ENCODE measurements at regions not wholly inside any gene's neighbourhood (a gene's known extent, or its start where the extent isn't known, plus 50 kb on each side); places are given as distances from the start of the nearest gene placed in this dataset.

DNA sequence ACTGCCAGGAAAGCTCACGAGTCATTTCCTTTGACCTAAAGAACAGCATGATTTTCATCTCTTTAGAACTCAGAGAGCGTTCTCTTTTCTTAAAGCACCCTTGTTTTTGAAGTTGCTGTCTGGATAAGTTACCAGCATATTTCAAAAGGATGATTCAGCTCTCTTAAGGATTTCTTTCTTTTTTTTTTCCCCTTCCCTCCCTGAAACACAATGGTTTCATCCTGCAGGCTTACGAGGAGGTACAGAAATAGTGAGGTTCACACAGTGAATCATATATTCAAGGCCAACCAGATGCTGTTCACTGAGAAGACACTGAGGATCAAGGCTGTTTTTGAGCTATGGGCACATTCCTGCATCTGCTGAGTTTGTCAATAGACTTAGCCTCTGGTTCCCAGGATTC lies 257.2 kb downstream of the KIF4B start:
- TF ChIP-seq SIN3A (IDR thresholded peaks at IDR 0.05; ENCODE audit: borderline replicate concordance, insufficient read depth, low read length): no peak
- TF ChIP-seq POLR2AphosphoS5 (IDR thresholded peaks at IDR 0.05; ENCODE audit: low read depth, low read length): no peak
- no peak for TF ChIP-seq FOXP2 (optimal IDR thresholded peaks at IDR 0.05; ENCODE audit: borderline replicate concordance, extremely low read depth, extremely low read length, insufficient read depth)
- no peak for TF ChIP-seq TAF1 (IDR thresholded peaks at IDR 0.05; ENCODE audit: borderline replicate concordance, insufficient read depth, low read length)
- TF ChIP-seq, protein P1, sequence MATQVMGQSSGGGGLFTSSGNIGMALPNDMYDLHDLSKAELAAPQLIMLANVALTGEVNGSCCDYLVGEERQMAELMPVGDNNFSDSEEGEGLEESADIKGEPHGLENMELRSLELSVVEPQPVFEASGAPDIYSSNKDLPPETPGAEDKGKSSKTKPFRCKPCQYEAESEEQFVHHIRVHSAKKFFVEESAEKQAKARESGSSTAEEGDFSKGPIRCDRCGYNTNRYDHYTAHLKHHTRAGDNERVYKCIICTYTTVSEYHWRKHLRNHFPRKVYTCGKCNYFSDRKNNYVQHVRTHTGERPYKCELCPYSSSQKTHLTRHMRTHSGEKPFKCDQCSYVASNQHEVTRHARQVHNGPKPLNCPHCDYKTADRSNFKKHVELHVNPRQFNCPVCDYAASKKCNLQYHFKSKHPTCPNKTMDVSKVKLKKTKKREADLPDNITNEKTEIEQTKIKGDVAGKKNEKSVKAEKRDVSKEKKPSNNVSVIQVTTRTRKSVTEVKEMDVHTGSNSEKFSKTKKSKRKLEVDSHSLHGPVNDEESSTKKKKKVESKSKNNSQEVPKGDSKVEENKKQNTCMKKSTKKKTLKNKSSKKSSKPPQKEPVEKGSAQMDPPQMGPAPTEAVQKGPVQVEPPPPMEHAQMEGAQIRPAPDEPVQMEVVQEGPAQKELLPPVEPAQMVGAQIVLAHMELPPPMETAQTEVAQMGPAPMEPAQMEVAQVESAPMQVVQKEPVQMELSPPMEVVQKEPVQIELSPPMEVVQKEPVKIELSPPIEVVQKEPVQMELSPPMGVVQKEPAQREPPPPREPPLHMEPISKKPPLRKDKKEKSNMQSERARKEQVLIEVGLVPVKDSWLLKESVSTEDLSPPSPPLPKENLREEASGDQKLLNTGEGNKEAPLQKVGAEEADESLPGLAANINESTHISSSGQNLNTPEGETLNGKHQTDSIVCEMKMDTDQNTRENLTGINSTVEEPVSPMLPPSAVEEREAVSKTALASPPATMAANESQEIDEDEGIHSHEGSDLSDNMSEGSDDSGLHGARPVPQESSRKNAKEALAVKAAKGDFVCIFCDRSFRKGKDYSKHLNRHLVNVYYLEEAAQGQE (IDR thresholded peaks at IDR 0.05; ENCODE audit: insufficient read depth in 1 of 2, low read depth in 2 of 2, low read length in 2 of 2): no peak

DNA sequence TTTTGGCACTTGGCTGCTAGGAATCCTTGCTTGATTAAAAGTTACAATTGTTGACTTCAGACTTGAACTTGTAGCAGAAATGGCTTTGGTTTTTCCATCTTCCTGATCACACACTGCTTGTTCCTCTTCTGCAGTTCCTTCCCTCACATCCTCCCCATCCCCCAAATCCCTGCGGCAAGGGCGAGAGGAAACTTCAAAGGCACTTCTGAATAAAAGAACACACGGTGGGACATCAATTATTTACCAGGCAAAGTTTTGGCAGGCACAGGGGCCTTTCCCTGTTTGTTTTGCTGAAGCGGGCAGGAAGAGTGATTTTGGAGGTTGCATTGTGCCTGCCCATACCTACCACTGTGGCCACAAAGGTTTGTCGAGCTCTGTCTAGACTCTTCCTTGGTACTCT lies 260.9 kb downstream of the KIF4B start:
- TF ChIP-seq POLR2AphosphoS5 (IDR thresholded peaks at IDR 0.05; ENCODE audit: low read depth, low read length) (no peak), FOXP2 (optimal IDR thresholded peaks at IDR 0.05; ENCODE audit: borderline replicate concordance, extremely low read depth, extremely low read length, insufficient read depth) (no peak), SIN3A (IDR thresholded peaks at IDR 0.05; ENCODE audit: borderline replicate concordance, insufficient read depth, low read length) (no peak), TAF1 (IDR thresholded peaks at IDR 0.05; ENCODE audit: borderline replicate concordance, insufficient read depth, low read length) (no peak)
- TF ChIP-seq, protein P1 (IDR thresholded peaks at IDR 0.05; ENCODE audit: insufficient read depth in 1 of 2, low read depth in 2 of 2, low read length in 2 of 2): no peak

DNA sequence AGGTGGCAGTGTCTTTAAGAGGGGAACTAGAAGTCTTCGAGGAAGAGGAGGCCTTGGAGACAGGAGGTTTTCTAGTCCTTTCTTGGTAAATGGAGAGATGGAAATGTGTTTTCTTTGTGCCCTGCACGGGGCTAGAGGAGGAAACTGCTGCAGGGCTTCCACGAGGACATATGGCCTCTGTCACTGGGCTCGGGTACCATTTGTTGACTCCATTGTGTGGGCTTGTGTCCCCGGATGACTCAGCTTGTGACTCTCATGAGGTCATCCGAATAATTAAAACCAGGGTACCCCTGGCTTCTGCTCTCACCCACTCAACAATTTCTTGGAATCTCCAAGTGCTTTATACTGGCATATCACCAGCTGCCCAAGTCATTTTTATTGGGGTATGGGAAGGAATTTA lies 261.7 kb downstream of the KIF4B start:
- TF ChIP-seq, protein P1 (IDR thresholded peaks at IDR 0.05; ENCODE audit: insufficient read depth in 1 of 2, low read depth in 2 of 2, low read length in 2 of 2): no peak

DNA sequence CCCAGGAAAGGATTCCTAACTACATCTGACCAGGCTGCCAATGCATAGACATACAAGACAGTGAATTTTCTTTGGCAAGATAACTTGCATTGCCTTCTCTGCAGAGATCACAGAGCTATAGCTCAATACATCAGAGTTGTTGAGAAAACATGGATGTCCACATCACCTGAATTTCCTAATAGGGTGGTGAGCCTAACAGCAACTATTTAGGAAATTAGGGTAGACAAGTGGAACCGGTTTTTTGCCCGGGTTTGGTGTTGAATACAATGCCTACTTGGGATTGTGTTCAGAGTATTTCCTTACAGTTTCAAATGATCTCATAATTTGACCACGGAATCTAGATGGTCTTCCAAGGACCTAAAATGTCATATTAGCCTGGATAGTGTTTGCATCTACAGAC lies 262.7 kb downstream of the KIF4B start:
- TF ChIP-seq, protein P1 (IDR thresholded peaks at IDR 0.05; ENCODE audit: insufficient read depth in 1 of 2, low read depth in 2 of 2, low read length in 2 of 2): no peak
- TF ChIP-seq POLR2AphosphoS5 (IDR thresholded peaks at IDR 0.05; ENCODE audit: low read depth, low read length): no peak
- no peak for TF ChIP-seq SIN3A (IDR thresholded peaks at IDR 0.05; ENCODE audit: borderline replicate concordance, insufficient read depth, low read length)
- no peak for TF ChIP-seq TAF1 (IDR thresholded peaks at IDR 0.05; ENCODE audit: borderline replicate concordance, insufficient read depth, low read length)
- no peak for TF ChIP-seq FOXP2 (optimal IDR thresholded peaks at IDR 0.05; ENCODE audit: borderline replicate concordance, extremely low read depth, extremely low read length, insufficient read depth)

DNA sequence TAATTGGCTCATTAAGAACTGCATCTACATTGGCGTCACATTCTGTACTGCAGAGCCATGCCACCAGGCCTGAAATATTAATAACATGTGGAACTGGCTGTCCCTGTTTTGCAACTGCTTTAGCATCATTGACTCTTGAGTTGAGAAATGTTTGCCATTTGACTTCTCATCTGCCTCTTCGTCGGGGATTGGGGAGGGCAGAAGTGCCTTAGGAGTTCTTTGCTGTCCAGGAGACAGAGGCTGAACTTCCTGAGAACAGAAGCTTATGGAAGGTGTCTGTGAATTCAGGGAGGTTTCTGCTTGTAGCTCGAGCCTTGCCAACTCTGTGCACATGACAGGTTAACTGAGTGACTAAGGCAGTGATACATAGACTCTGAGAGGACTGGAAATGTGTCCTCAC lies 265.0 kb downstream of the KIF4B start:
- TF ChIP-seq, protein P1 (IDR thresholded peaks at IDR 0.05; ENCODE audit: insufficient read depth in 1 of 2, low read depth in 2 of 2, low read length in 2 of 2): no peak
